Fibroblast of villous mesenchyme (primary cell): ENCODE measurements at regions not wholly inside any gene's neighbourhood (a gene's known extent, or its start where the extent isn't known, plus 50 kb on each side); places are given as distances from the start of the nearest gene placed in this dataset.

Source experiments
- DNase-seq: peaks from one replicate; pipeline ENCODE4 v3.0.0-alpha.2; 2010; ENCODE audit warnings: low read depth
- H3K4me3 ChIP-seq: 2 replicates; pipeline ENCODE4 v1.5.1; 2011; ENCODE audit warnings: low read depth, mild to moderate bottlenecking, low read length
- CTCF ChIP-seq: IDR thresholded peaks from 2 replicates; pipeline ENCODE4 v1.5.1; 2012; ENCODE audit warnings: low read depth, mild to moderate bottlenecking, low read length; ENCODE audit not compliant: insufficient read depth

GRCh38 chr21:19874521-19874920, 1123.7 kb upstream of the NCAM2 start:
- DNase-seq: no peak
- no peak overlapping the region for H3K4me3 ChIP-seq
- TF ChIP-seq CTCF: no peak

- no peak for TF ChIP-seq CTCF
- no peak overlapping the region for H3K4me3 ChIP-seq
- no peak for DNase-seq
Measured at GRCh38 chr21:19878133-19878532, 1120.1 kb upstream of the NCAM2 start.

- TF ChIP-seq CTCF: no peak
- no peak for DNase-seq
- H3K4me3 ChIP-seq: no peak overlapping the region
Measured at GRCh38 chr21:19899645-19900044, 1098.6 kb upstream of the NCAM2 start.

GRCh38 chr21:19900149-19900548, 1098.1 kb upstream of the NCAM2 start:
- no peak overlapping the region for H3K4me3 ChIP-seq
- no peak for DNase-seq
- TF ChIP-seq CTCF: no peak

GRCh38 chr21:19908390-19908789, 1089.8 kb upstream of the NCAM2 start:
- no peak for TF ChIP-seq CTCF
- H3K4me3 ChIP-seq: no peak overlapping the region
- no peak for DNase-seq

GRCh38 chr21:19914028-19914427, 1084.2 kb upstream of the NCAM2 start:
- TF ChIP-seq CTCF: no peak
- DNase-seq: no peak
- H3K4me3 ChIP-seq: no peak overlapping the region

- TF ChIP-seq CTCF: no peak
Measured at GRCh38 chr21:19921211-19921610, 1077.0 kb upstream of the NCAM2 start.

More at GRCh38 chr21:19921211-19921610, 1077.0 kb upstream of the NCAM2 start:
- no peak for DNase-seq
- H3K4me3 ChIP-seq: no peak overlapping the region
